ENCODE measurements at regions not wholly inside any gene's neighbourhood (a gene's known extent, or its start where the extent isn't known, plus 50 kb on each side); places are given as distances from the start of the nearest gene placed in this dataset.

DNA sequence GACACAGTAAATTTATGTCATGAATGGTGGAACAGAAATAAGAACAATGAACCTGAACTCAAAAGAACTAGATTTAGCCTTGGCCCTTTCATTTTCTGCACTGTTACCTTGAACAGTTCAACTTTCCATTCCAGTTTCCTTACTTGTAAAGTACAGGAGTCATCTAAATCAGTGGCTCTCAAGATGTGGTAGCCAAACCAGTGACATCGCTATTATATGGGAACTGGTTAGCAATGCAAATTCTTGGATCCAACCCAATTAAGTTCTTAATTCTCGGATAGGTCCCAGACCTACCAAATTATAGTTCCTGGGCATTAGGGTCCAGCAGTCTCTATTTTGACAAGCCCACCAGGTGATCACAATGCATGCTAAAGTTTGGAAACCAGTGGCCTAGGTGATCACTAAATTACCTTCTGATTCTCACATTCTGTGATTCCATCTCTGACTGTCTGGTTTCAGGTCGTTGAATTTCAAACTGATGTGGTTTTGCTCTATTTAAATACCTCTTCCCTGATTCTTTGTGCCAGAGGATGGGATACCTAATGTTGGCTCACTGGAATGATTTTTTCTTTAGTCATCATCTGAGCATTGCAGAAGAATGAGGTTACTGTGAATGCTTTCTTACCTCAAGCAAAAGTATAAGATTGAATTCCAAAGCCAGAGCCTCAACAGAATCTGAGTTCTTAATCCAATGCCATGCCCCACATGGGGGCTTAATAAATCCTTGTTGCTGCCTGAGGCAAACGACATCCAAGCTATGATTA lies 253.8 kb downstream of the ENC1 start:
- Histone ChIP-seq H3K36me3 (ENCODE audit: insufficient read depth, low read length) (no peaks in the 10 kb centered on the region), H3K4me2 (ENCODE audit: low read depth, low read length, poor library complexity, severe bottlenecking) (no peak overlapping the region), H4K20me1 (ENCODE audit: insufficient read depth, low read length, poor library complexity, severe bottlenecking) (no peaks in the 10 kb centered on the region), H3F3A (ENCODE audit: low read depth) (no peaks in the 10 kb centered on the region), H3K9ac (ENCODE audit: low read depth, low read length, poor library complexity, severe bottlenecking) (no peak overlapping the region), H3K79me2 (ENCODE audit: insufficient read depth, low read length) (no peaks in the 10 kb centered on the region), H2AFZ (ENCODE audit: low read length) (no peak overlapping the region), H3K9me3 (ENCODE audit: insufficient read depth, low read depth, low read length) (0 out of 2 replicates have a peak, but pooled peaks cover 7% of the 10 kb centered on the region), H3K4me3 (ENCODE audit: low read length, poor library complexity, severe bottlenecking) (no peak overlapping the region), H3K27me3 (ENCODE audit: insufficient read depth, low read length, poor library complexity, severe bottlenecking) (no peaks in the 10 kb centered on the region), H3K4me1 (ENCODE audit: insufficient read depth, low read length, poor library complexity, severe bottlenecking) (no peaks in the 10 kb centered on the region), H3K9me2 (replicated peaks; ENCODE audit: low read depth, low read length) (no peaks in the 10 kb centered on the region)
- TF ChIP-seq, protein P1, sequence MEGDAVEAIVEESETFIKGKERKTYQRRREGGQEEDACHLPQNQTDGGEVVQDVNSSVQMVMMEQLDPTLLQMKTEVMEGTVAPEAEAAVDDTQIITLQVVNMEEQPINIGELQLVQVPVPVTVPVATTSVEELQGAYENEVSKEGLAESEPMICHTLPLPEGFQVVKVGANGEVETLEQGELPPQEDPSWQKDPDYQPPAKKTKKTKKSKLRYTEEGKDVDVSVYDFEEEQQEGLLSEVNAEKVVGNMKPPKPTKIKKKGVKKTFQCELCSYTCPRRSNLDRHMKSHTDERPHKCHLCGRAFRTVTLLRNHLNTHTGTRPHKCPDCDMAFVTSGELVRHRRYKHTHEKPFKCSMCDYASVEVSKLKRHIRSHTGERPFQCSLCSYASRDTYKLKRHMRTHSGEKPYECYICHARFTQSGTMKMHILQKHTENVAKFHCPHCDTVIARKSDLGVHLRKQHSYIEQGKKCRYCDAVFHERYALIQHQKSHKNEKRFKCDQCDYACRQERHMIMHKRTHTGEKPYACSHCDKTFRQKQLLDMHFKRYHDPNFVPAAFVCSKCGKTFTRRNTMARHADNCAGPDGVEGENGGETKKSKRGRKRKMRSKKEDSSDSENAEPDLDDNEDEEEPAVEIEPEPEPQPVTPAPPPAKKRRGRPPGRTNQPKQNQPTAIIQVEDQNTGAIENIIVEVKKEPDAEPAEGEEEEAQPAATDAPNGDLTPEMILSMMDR (conservative IDR thresholded peaks at IDR 0.05; ENCODE audit: low read length) = no peak
- no peak for TF ChIP-seq EZH2phosphoT487 (IDR thresholded peaks at IDR 0.05; ENCODE audit: borderline replicate concordance)

GRCh38 chr5:74384851-74385250 lies 255.7 kb downstream of the ENC1 start:
- TF ChIP-seq, protein P1 (conservative IDR thresholded peaks at IDR 0.05; ENCODE audit: low read length) = no peak
- no peak for TF ChIP-seq EZH2phosphoT487 (IDR thresholded peaks at IDR 0.05; ENCODE audit: borderline replicate concordance)
- H3F3A ChIP-seq (ENCODE audit: low read depth) = no peaks in the 10 kb centered on the region
- no peak overlapping the region for H2AFZ ChIP-seq (ENCODE audit: low read length)

GRCh38 chr5:74382987-74383593 lies 257.4 kb downstream of the ENC1 start:
- no peak overlapping the region for H3K4me2 ChIP-seq (ENCODE audit: low read depth, low read length, poor library complexity, severe bottlenecking)
- H3K27me3 ChIP-seq (ENCODE audit: insufficient read depth, low read length, poor library complexity, severe bottlenecking) = no peaks in the 10 kb centered on the region
- no peaks in the 10 kb centered on the region for H3K4me1 ChIP-seq (ENCODE audit: insufficient read depth, low read length, poor library complexity, severe bottlenecking)
- H3K9me3 ChIP-seq (ENCODE audit: insufficient read depth, low read depth, low read length) = 0 out of 2 replicates have a peak, but pooled peaks cover 7% of the 10 kb centered on the region
- H3K36me3 ChIP-seq (ENCODE audit: insufficient read depth, low read length) = no peaks in the 10 kb centered on the region
- H3K9me2 ChIP-seq (replicated peaks; ENCODE audit: low read depth, low read length) = no peaks in the 10 kb centered on the region
- no peak overlapping the region for H3K4me3 ChIP-seq (ENCODE audit: low read length, poor library complexity, severe bottlenecking)
- no peak overlapping the region for H2AFZ ChIP-seq (ENCODE audit: low read length)
- H4K20me1 ChIP-seq (ENCODE audit: insufficient read depth, low read length, poor library complexity, severe bottlenecking) = no peaks in the 10 kb centered on the region
- no peak for TF ChIP-seq EZH2phosphoT487 (IDR thresholded peaks at IDR 0.05; ENCODE audit: borderline replicate concordance)
- TF ChIP-seq, protein P1 (conservative IDR thresholded peaks at IDR 0.05; ENCODE audit: low read length) = no peak
- H3F3A ChIP-seq (ENCODE audit: low read depth) = no peaks in the 10 kb centered on the region
- H3K79me2 ChIP-seq (ENCODE audit: insufficient read depth, low read length) = no peaks in the 10 kb centered on the region
- no peak overlapping the region for H3K9ac ChIP-seq (ENCODE audit: low read depth, low read length, poor library complexity, severe bottlenecking)

More at GRCh38 chr5:74384851-74385250, 255.7 kb downstream of the ENC1 start:
- Histone ChIP-seq H3K4me1 (ENCODE audit: insufficient read depth, low read length, poor library complexity, severe bottlenecking) (no peaks in the 10 kb centered on the region), H4K20me1 (ENCODE audit: insufficient read depth, low read length, poor library complexity, severe bottlenecking) (no peaks in the 10 kb centered on the region), H3K27me3 (ENCODE audit: insufficient read depth, low read length, poor library complexity, severe bottlenecking) (no peaks in the 10 kb centered on the region), H3K36me3 (ENCODE audit: insufficient read depth, low read length) (no peaks in the 10 kb centered on the region), H3K9me3 (ENCODE audit: insufficient read depth, low read depth, low read length) (0 out of 2 replicates have a peak, but pooled peaks cover 7% of the 10 kb centered on the region), H3K4me3 (ENCODE audit: low read length, poor library complexity, severe bottlenecking) (no peak overlapping the region), H3K9me2 (replicated peaks; ENCODE audit: low read depth, low read length) (no peaks in the 10 kb centered on the region), H3K9ac (ENCODE audit: low read depth, low read length, poor library complexity, severe bottlenecking) (no peak overlapping the region), H3K79me2 (ENCODE audit: insufficient read depth, low read length) (no peaks in the 10 kb centered on the region), H3K4me2 (ENCODE audit: low read depth, low read length, poor library complexity, severe bottlenecking) (no peak overlapping the region)

All from Loucy (cell line).